Fibroblast of skin of abdomen (primary cell): ENCODE measurements at regions not wholly inside any gene's neighbourhood (a gene's known extent, or its start where the extent isn't known, plus 50 kb on each side); places are given as distances from the start of the nearest gene placed in this dataset.

Source experiments
- DNase-seq: peaks from one replicate; pipeline ENCODE4 v3.0.0-alpha.2; 2013

DNA sequence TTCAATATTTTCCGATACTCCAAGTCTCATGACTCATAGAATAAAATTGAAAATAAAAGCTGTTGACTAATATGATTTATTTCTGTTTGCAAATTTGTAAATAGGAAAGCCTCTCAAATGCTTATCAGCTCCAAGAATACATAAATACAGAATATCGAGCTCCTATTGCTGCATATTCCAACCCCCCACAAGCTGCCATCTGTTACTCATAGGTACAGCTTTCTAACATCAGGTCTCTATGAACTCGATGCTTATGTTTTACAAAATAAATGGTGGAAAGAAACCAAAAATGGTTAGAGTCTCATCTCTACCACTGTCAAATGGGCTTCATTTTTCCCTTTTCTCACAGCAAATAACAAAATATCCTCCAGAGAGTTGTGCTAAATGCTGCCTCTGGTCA lies 631.6 kb upstream of the CDH18 start:
- no peak for DNase-seq

DNA sequence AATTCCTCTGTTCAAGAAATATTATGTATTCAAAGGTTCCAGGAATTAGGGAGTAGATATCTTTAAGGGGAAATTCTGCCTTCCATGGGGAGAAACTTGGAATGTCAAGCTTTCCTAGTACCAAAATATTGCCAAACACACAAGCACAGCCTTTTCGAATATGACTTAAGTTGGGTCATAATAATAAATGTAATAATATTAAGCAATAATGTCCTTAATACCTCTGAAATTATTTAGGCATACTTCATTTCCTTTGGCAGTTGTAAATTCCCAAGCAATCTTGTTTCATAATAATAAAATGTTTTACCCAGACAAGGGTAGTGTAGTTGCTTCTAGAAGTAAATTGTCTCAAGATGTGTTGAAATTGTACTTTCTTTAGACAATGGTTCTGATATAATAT lies 630.3 kb upstream of the CDH18 start:
- DNase-seq = no peak

DNA sequence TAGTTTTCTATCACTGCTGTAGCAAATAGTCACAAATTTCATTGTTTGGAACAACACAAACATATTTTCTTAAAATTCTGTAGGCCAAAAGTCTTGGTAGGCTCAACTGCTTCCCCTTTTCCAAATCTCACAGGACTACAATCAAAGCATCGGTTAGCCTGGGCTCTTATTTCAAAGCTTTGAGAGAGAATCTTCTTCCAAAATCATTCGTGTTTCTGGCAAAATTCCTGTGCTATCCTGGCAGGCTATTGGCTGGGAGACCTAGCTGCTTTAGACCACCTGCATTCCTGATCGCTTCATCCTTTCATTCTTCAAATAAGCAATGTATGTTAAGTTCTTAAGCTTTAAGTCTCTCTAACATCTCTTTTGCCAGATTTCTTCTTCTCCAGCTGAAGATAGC lies 629.8 kb upstream of the CDH18 start:
- DNase-seq = no peak

DNA sequence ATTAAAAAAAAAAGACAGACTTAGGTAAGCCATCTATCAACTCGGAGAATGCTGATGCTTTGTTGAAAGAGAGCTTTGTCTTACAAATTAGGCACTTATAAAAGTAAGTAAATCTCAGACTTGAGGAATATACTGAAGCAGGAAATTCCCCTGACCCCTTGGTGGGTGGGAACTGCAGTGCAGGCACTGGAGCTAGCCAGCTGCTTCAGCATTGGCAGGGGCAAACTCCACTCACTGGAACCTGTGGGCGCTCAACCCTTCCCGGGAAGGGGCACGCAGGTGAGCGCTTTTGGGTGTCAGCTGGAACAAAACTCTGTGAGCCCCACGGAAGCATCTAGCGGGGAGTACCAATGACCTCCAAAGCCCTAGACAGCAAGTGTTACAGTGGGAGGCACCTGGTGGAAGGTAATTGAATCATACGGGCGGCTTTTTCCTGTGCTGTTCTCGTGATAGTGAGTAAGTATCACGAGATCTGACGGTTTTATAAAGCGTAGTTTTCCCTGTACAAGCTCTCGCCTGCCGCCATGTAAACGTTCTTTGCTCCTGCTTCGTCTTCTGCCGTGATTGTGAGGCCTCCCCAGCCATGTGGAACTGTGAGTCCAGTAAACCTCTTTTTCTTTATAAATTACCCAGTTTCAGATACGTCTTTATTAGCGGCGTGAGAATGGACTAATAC lies 628.0 kb upstream of the CDH18 start:
- no peak for DNase-seq

DNA sequence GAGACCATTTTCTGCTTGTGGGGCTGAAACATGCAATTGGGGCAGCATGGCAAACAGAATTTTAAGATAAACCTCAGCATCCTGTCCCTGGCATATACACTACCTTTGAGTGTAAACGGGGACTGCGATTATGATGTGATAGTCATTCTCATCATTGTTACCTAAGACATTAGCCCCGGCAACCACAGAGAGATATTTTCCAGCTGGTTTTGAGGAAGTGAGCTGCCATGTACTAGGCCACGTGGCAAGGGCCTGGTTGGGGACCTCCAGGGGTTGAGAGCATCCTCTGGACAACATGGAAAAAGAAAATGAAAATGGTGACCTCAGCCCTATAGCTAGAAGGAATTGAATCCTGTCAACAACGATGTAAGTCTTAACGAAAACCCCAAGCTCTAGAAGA lies 623.6 kb upstream of the CDH18 start:
- no peak for DNase-seq

DNA sequence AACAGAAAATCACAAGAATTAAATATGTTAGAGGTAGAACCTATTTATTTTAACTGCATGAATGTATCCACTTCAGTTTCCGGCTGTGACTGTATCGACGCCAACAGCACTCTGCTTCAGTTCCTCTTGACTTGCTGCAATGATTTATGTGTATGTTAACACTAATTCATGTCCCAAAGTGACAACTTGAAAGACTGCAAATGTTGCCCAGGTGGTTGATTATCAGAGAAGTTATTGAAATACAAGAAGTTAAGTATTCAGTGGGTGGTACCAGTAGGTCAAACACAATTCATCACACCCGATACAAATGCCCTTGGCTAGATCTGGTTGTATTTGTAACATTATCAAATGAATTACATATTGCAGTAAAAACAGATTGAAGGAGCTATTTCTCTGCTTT lies 622.7 kb upstream of the CDH18 start:
- DNase-seq = no peak

DNA sequence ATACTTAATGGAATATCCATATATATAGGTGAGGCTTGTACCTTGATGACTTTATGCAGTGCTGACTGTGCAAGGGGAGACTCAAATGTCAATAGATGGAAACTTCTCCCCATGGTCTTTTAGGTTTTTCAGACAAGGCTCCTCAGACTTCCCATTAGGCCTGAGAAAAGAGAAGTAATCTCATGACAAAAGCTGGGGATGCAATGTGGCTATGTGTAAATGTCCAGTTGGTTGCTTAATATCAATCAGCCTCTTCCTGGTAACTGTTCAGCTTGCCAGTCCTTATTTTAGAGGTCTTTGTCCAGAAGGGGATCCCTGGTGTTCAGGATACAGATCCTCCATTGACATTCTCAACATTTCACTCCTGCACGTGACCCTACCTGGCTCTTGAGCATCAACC lies 621.1 kb upstream of the CDH18 start:
- DNase-seq = no peak

DNA sequence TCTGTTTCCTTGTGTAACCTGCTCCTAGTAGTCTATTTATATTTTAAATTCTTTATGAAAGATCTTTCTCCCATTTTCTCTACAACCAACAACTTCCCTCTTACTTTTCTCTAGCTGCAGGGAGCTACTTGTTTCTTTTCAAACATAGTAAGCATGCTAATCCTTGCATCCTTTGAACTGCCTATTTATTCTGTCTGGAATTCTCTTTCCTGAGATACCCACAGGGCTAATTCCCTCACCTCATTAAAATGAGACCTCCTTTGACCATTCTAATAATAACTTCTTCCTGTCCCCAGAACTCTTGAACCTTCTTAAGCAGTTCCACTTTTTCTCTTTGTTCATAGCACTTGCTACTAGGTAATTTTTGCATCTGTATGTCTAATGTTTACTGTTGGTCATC lies 620.6 kb upstream of the CDH18 start:
- no peak for DNase-seq

DNA sequence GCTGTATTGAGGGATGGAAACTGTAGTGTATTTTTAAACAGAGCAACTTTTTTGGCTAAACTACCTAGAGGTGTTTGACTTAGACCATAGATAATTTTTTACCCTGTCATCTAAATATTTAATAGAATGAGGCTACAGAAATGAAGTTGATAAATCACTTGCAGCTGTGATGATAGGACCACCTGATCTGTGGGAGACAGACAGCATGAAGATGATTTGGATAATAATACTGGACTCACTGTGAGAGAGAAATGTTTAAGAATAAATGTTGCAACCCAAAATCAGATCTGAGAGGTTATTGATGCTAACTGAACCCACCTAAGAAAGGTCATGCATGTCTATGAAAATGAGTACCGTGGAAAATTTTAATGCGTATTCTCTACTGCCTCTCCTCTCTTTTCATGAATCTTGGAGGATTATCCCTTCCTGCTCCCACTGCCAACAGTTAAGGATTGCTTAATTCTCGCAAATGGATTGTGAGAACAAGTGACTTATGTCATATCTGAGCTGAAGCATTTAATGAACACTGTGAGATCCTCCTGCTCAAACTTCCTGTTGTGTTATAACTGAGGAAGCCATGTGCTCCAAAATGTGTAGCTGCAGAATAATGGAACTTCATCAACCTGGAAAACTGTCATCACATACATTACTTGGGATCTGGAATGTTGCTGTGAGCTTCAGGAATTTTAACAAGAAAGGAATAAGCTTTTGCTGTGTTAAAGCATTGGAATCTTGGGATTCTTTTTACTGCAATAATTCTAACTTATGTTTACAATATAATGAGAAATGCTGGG lies 617.9 kb upstream of the CDH18 start:
- peak; percentile 30 for DNase-seq

DNA sequence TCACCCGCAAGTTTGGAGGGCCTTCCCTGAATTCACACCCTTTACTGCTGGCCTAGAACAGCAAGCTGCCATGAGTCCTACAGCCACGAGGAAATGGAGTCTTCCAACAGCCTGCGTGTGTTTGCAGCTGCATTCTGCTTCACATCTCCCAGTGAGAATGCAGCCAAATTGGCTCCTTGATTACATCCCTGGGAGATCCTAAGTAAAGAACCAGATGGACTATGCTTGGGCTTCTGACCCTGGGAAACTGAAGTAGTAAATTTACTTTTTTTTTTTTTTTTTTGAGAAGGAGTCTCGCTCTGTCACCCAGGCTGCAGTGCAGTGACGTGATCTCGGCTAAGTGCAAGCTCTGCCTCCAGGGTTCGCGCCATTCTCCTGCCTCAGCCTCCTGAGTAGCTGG lies 617.0 kb upstream of the CDH18 start:
- no peak for DNase-seq

DNA sequence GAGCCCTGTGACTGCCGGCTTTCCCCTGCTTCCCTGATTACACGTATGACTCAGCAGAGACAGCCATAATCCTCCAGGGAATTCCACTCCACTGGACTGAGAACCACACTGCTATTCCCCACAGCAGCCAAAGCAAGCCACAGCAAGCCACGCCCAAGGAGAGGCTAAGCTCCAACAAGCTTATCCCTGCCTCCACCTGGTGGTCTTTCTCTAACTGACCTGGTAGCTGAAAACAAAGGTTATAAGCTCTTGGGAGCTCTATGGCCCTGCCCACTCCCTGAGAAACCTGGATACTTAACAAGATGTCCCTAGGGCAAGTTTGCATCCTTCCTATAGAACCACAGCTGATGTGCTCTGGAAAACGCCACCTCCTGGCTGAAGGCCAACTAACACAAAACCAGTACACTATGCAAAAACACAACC lies 613.7 kb upstream of the CDH18 start:
- peak; percentile 43 for DNase-seq

DNA sequence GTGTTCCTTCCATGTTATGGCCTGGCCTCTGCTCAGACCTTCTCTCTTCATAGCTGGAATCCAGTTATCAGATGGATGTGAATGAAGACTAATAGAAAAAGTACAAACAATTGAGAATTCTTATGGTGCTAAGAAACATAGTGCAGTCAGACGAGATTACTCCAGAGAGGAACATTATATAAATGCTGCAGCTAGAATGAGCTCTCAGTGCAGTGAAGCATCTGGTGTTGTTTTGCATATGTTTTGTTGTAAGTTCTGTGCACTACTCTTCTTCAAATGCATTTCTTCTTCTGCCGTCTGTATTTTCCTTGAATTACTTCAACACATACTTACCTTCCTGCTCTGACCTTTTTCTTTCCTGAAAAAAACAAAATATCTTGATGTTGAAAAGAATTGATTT lies 602.4 kb upstream of the CDH18 start:
- no peak for DNase-seq

DNA sequence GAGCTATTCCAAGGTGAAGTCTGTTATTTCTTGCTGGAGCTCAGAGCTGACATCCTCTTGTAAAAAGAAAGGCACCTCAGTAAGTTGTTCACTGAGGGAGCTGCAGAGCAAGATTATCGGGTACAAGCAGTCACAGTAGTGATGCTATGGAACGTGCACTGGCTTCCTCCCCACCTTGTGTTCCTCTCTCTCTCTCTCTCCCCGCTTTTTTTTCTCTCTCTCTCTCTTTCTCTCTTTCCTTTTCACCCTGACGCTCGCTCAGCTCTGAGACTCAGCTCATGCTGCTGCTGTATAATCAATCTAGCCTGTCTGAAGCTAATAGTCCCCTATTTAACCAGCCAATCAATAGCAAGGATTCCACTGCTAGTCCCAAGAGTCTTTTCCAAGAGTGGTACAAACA lies 587.6 kb upstream of the CDH18 start:
- no peak for DNase-seq

DNA sequence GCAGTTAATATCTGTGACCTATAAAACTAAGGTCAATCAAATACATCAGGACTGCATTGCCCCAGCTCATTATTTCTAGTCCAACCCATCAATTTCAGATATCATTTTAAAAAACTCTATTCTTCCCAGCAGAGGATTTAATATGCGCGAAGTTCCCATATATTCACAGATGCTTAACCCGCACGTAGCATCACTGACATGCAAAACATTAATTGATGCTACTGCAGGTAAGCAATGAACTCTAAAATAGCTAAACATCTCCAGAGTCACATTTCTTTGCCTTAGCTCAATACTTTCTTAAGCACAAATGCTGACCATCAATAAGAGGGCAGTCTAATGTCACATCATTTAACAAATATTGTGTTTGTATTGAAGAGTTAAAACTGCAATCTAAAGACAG lies 586.6 kb upstream of the CDH18 start:
- DNase-seq = no peak

DNA sequence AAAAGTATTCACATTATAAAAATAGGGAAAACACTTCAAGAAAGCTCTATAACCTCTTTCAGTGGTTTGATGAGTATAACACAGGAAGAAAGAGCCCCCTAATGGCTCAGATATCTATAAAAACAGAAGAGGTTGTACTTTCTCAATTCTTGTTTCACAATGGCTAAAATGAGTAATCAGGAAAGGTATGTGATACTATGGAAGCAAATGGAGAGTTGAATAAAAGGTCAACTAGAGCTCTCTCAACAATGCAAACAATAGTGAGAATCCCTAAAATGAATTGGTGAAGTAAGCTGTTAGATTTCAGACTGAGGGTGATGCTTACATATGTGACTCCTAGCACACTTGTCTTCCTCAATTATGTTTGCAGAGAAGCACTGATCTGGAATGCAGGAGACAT lies 584.6 kb upstream of the CDH18 start:
- peak; percentile 81 for DNase-seq

DNA sequence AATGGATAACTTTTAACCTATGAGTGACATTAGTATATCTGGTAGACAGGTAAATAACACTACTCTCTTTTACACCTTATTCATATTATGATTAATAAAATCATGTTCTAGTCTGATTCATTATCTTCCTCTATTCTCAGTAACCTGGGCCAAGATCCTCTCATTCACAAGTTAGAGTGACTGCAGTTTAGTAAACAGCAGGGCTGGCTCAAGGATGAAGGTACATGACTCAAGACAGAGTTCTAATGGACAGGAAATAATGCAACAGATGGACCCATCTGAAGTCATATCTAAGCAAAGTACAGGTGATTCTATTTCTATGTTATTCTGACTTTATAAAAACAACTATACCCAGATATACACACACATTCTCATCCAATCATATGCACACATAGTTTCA lies 582.5 kb upstream of the CDH18 start:
- no peak for DNase-seq

DNA sequence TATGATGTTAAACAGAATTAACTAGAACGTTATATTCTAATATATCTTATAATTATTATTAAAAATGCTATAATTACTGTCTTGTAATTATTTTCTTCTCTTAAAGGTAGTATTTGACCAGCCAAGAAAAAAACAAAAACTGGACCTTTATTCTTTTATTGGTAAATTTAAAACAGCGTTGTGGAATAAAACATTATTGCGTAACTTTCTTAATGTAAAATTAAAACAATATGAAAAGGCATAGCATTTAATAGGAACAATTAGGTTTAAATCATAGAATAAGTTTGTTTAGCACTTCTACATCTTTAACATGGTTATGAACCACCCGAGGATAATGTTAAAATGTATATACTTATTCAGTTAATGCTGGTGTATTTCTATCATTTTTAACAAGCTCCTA lies 574.5 kb upstream of the CDH18 start:
- no peak for DNase-seq

DNA sequence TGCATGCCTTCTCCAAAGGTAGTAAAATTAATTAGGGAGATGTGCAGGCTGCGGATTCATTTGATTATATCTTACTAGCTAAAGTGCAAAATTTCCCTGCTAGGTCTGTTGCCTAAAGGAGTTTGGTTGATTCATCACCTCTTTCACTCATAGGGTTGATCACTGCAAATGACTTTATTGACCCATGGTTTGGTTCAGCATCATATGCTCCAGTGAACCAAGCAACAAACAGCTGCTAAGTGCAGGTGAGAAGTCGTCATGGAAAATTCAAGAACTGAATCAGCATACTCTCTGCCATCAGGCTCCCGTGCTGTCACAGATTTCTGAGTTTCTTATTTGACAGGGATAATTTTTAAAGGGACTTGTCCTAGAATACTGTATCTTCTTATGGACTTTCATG lies 571.8 kb upstream of the CDH18 start:
- DNase-seq = no peak

DNA sequence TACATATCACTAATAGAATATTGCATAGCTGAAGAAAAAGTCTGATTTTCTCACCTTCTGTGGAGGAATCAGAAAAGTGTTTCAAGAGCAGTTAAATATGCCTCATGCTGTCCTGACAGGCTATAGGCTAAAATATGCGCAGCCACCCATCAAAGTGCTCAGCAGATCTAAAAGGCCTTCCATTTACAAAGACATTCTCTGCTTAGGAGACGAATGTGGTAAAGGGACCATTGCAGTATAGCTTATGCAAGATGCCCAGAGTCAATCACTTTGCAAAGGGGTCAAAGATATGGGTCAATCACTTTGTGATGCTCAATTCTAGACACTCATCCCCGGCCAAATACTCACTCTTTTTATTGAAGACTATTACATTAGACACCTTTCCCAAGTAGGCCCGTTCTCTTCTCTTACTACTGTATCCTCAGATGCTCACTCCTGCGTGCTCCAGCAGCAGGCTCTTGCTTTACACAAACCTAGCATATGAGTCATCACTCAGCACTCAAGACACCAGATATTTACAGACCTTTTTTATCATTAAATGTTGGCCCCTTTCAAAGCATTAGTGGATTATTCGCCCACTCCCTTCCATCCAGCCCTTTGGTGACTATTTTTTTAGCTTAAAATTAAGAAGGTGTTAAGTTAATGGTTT lies 568.2 kb upstream of the CDH18 start:
- peak; percentile 28 for DNase-seq

DNA sequence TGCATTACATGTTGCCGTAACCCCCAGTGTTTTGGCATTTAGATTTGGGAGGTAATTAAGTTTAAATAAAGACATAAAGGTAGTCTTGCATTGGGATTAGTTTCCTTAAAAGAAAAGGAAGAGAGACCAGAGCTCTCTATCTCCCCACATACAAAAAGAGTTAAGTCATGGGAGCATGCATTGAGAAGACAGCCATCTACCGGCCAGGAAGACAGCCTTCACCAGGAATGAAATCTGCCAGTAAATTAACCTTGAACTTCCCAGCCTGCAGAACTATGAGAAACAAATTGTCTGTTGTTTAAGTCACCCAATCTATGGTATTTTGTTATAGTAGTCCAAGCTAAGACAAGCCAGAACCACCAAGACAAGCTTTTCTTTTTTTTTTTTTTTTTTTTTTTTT lies 567.0 kb upstream of the CDH18 start:
- DNase-seq = no peak

DNA sequence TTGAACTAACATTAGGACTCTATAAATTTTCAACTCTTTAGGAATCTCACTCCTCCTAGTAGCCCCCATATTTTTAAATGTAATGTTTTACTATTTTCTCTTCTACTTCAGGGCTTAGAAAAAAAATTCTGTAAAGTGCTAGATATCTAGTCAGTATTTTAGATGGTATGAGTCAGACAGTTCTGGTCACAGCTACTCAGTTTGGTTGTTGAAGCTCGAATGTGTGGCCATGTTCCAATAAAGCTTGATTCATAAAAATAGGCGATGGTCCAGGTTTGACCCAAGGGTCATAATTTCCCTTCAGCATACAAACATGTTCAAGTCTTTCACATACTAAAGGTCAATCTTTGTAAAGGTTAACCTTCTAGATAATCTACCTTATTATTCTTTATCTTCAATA lies 566.0 kb upstream of the CDH18 start:
- peak; percentile 27 for DNase-seq

DNA sequence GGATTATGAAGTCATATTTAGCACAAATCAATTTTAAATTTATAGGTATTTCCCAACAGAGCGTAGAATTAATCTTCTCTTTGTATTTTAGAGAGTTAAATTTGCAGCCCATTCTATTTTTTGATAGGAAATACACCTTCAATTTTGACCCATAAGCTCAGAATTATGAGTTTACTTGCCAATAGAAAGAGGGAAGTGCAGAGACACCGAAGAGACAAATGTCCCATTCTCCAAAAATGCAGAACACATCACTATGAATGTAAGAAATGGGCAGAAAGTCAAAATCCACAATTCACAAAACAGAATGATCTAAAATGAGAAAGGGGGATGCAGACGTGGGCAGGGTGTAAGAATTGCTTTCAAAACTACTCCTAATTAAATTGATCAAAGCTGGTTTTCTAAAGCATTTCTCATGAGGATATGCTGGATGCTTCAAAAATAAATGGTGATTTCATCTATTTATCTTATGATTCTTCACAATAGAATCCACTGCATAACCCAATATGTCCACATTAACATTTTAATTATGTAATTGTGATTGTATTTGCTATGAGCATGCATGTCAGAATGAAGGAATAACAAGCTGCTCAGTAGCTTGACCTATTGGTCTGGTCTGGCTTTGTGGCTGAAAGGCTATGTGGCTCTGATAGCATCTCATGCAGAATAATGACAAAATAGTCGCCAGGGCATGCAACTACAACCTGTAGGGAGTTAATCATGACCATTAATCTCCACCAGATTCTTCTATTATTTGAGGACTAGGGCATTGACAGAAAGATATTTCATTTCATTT lies 550.1 kb upstream of the CDH18 start:
- no peak for DNase-seq

DNA sequence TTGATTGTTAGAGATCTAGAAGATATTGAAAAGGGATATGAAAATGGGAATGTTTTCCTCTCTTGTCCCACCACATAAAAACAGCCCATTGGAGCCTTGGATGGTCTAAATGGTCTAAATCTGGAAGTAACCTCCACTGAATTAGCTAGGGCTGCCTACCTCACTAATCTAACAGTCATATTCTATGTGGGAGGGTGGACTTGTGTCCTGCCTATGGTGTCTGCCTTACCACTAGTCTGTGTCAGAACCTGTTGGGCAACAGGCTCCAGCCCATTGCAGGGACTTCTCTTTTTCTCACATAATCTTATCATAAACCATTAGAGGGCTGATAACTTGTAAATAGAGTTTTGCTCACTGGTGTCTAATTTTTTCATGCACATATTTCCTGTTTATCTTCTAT lies 548.8 kb upstream of the CDH18 start:
- DNase-seq = no peak
